ENCODE measurements at regions not wholly inside any gene's neighbourhood (a gene's known extent, or its start where the extent isn't known, plus 50 kb on each side); places are given as distances from the start of the nearest gene placed in this dataset.

DNA sequence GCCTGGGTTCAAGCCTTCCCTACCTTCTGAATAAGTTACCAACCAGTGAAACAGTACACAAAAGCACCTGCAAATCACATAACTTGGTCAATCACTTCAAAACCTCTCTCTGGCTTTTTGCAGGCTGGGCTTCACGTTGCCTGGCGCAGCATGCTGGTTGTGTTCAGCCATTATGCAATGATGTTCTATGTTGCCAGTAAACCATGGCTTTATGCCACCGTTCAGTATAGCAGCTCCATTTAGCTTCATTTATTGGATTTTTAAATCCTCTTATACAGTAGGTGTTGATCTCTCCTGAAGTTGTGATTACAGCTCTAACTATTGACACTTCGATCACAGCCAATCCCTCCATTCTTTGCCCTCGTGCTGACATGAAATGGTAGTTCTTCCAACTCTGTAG is 233.6 kb upstream of the PTBP2 start:
- H3K27me3 ChIP-seq (ENCODE audit: control insufficient read depth, insufficient read depth, low read length), result no peaks in the 10 kb centered on the region
- Mint-ChIP-seq H3K9me3 (peaks cover 0 to 8% of the 10 kb centered on the region in 2 donors), H3K27ac (no peak overlapping the region), H3K36me3 (no peaks in the 10 kb centered on the region), H3K4me1 (no peaks in the 10 kb centered on the region), H3K27me3 (ENCODE audit: low read depth in 2 of 2) (no peaks in the 10 kb centered on the region), H3K4me3 (no peak overlapping the region)
- H3K36me3 ChIP-seq (ENCODE audit: control insufficient read depth, insufficient read depth, low read length), result no peaks in the 10 kb centered on the region
- H3K4me3 ChIP-seq (ENCODE audit: low read length), result no peak overlapping the region
- DNase-seq, result no peak
- no peaks in the 10 kb centered on the region for H3K4me1 ChIP-seq (ENCODE audit: control insufficient read depth, insufficient read depth, low read length)
- ATAC-seq, result no peak
- no peaks in the 10 kb centered on the region for H3K9me3 ChIP-seq (ENCODE audit: control insufficient read depth, insufficient read depth, low read length)
- 93% methylated on average over 4 of the region's 5 CpGs for WGBS (ENCODE audit: insufficient coverage)
- H3K27ac ChIP-seq (ENCODE audit: low read length), result no peak overlapping the region
- TF ChIP-seq CTCF (IDR thresholded peaks at IDR 0.05), result no peak
- intact Hi-C loops (cut with micrococcal nuclease), result no loop called here

- Histone ChIP-seq H3K4me3 (ENCODE audit: low read length) (no peak overlapping the region), H3K4me1 (ENCODE audit: control insufficient read depth, insufficient read depth, low read length) (no peaks in the 10 kb centered on the region), H3K27ac (ENCODE audit: low read length) (no peak overlapping the region), H3K36me3 (ENCODE audit: control insufficient read depth, insufficient read depth, low read length) (no peaks in the 10 kb centered on the region), H3K9me3 (ENCODE audit: control insufficient read depth, insufficient read depth, low read length) (no peaks in the 10 kb centered on the region), H3K27me3 (ENCODE audit: control insufficient read depth, insufficient read depth, low read length) (no peaks in the 10 kb centered on the region)
- DNase-seq (no peak), ATAC-seq (no peak)
- Mint-ChIP-seq H3K4me3 (no peak overlapping the region), H3K4me1 (no peaks in the 10 kb centered on the region), H3K36me3 (no peaks in the 10 kb centered on the region), H3K27ac (no peak overlapping the region), H3K9me3 (peaks cover 0 to 8% of the 10 kb centered on the region in 2 donors), H3K27me3 (ENCODE audit: low read depth in 2 of 2) (no peaks in the 10 kb centered on the region)
- WGBS (ENCODE audit: insufficient coverage), result 80% methylated on average over 1 of the region's 2 CpGs
- TF ChIP-seq CTCF (IDR thresholded peaks at IDR 0.05), result no peak
- intact Hi-C loops (cut with micrococcal nuclease), result no loop called here
These were observed 232.8 kb upstream of the PTBP2 start for GRCh38 chr1:96488777-96489176.

DNA sequence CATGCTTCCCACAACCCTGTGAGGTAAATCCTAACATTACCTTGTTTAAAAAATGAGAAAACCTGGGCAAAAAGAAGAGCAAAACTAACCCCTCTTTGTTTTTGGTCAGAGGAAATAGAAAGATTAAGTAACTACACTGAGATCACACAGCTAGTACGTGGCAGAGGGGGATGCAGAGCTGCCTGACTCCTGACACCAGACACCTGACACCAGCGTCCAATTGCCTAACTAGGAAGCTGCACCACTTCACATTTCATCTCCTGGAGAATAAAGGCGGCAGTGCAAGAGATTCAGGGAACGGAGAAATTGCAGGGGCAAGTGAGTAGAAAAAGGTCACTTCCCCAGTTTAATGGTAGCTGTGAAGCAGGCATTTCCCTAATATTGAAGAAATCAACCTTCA is 229.3 kb upstream of the PTBP2 start:
- Mint-ChIP-seq H3K4me3 (no peak overlapping the region), H3K36me3 (no peaks in the 10 kb centered on the region), H3K9me3 (peaks cover 4 to 9% of the 10 kb centered on the region in 2 donors), H3K27me3 (ENCODE audit: low read depth in 2 of 2) (no peaks in the 10 kb centered on the region), H3K27ac (no peak overlapping the region), H3K4me1 (no peaks in the 10 kb centered on the region)
- no peak for DNase-seq
- H3K27ac ChIP-seq (ENCODE audit: low read length), result no peak overlapping the region
- no peak for TF ChIP-seq CTCF (IDR thresholded peaks at IDR 0.05)
- intact Hi-C loops (cut with micrococcal nuclease), result no loop called here
- H3K4me3 ChIP-seq (ENCODE audit: low read length), result no peak overlapping the region
- WGBS (ENCODE audit: insufficient coverage), result 76% methylated on average over 2 of the region's 4 CpGs
- no peak for ATAC-seq
- no peaks in the 10 kb centered on the region for H3K27me3 ChIP-seq (ENCODE audit: control insufficient read depth, insufficient read depth, low read length)
- no peaks in the 10 kb centered on the region for H3K9me3 ChIP-seq (ENCODE audit: control insufficient read depth, insufficient read depth, low read length)
- no peaks in the 10 kb centered on the region for H3K4me1 ChIP-seq (ENCODE audit: control insufficient read depth, insufficient read depth, low read length)
- H3K36me3 ChIP-seq (ENCODE audit: control insufficient read depth, insufficient read depth, low read length), result no peaks in the 10 kb centered on the region

DNA sequence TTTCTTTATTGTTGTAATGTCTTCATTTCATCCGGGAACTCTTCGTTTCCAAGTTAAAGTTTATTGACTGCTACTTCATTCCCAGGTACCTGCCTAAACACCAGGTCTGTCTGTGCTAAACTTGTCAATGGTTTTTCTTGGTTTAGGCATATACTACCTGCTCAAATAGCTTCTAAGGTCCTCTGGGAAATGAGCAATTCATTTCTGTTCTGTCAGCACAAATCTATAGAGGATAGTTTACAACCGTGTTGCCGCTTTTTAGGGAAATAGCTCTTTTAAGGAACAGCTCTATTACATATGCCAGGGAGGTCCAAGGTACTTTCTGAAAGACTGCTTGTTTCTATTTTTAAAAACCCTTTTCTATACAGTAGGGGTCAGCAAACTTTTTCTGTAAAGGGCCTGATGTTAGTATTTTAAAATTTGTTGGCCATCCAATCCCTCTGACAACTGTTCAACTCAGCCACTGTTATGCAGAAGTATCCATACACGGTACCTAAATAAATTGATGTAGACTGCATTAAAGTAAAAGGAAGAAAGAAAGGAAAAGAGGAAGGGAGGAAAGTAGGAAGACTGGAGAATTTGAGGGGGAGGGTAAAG is 222.7 kb upstream of the PTBP2 start:
- Histone ChIP-seq H3K27me3 (ENCODE audit: control insufficient read depth, insufficient read depth, low read length) (no peaks in the 10 kb centered on the region), H3K4me1 (ENCODE audit: control insufficient read depth, insufficient read depth, low read length) (no peaks in the 10 kb centered on the region), H3K27ac (ENCODE audit: low read length) (no peak overlapping the region), H3K36me3 (ENCODE audit: control insufficient read depth, insufficient read depth, low read length) (no peaks in the 10 kb centered on the region), H3K9me3 (ENCODE audit: control insufficient read depth, insufficient read depth, low read length) (no peaks in the 10 kb centered on the region), H3K4me3 (ENCODE audit: low read length) (no peak overlapping the region)
- Mint-ChIP-seq H3K4me3 (no peak overlapping the region), H3K27me3 (ENCODE audit: low read depth in 2 of 2) (no peaks in the 10 kb centered on the region), H3K27ac (no peak overlapping the region), H3K9me3 (peaks cover 6 to 9% of the 10 kb centered on the region in 2 donors), H3K4me1 (no peaks in the 10 kb centered on the region), H3K36me3 (no peaks in the 10 kb centered on the region)
- DNase-seq, result no peak
- WGBS (ENCODE audit: insufficient coverage), result 57% methylated on average over 5 of the region's 5 CpGs
- TF ChIP-seq CTCF (IDR thresholded peaks at IDR 0.05), result no peak
- no peak for ATAC-seq
- intact Hi-C loops (cut with micrococcal nuclease), result no loop called here
